SK-N-SH (cell line): ENCODE measurements at regions not wholly inside any gene's neighbourhood (a gene's known extent, or its start where the extent isn't known, plus 50 kb on each side); places are given as distances from the start of the nearest gene placed in this dataset.

Source experiments
- CTCF ChIA-PET: fragments of 300-600, 350-600 bp; formaldehyde crosslinking; extraction: SDS; loops from one replicate; lab custom pipeline; 2021; lab: Yijun Ruan, JAX
- POLR2A ChIA-PET: fragments of 350-600 bp; sonication (Branson Sonifier 250); formaldehyde crosslinking; extraction: SDS; loops from one replicate; lab custom pipeline; 2020; ENCODE audit warnings: antibody characterized with exemption, inconsistent platforms; lab: Yijun Ruan, JAX
- DNase-seq: peaks from one replicate; pipeline ENCODE4 v3.0.0; 2012
- H2AFZ ChIP-seq: fragments of 200-600 bp; sonication (generic); 2 replicates; pipeline ENCODE4 v1.8.1; 2016; ENCODE audit warnings: antibody characterized with exemption, mild to moderate bottlenecking, low read depth
- H3F3A ChIP-seq: fragments of 200-600 bp; sonication (generic); replicated peaks from 2 replicates; pipeline ENCODE3; 2016; ENCODE audit warnings: antibody characterized with exemption, mild to moderate bottlenecking; ENCODE audit not compliant: insufficient read depth
- H3K27ac ChIP-seq, 2 experiments: fragments of 200-500 bp in 1 of 2; fragments of 200-600 bp in 1 of 2; sonication (Bioruptor generic) in 1 of 2; sonication (generic), shearing (Covaris generic) in 1 of 2; 2 replicates each; pipeline versions ENCODE4 v1.5.1 to v1.6.1; 2014 to 2016; ENCODE audit warnings: low read depth in 2 of 2, inconsistent platforms in 1 of 2, low read length in 1 of 2, mild to moderate bottlenecking in 1 of 2, mixed read lengths in 1 of 2
- H3K27me3 ChIP-seq: fragments of 200-600 bp; sonication (generic), shearing (Covaris generic); 2 replicates; pipeline ENCODE4 v1.6.1; 2016; ENCODE audit warnings: mixed run types; ENCODE audit not compliant: insufficient read depth
- H3K36me3 ChIP-seq, 2 experiments: fragments of 200-500 bp in 1 of 2; fragments of 200-600 bp in 1 of 2; sonication (Bioruptor generic) in 1 of 2; sonication (generic) in 1 of 2; replicated peaks in 1 of 2; 2 replicates each; pipeline versions ENCODE3 to v1.5.1; 2014 to 2016; ENCODE audit warnings: low read length in 1 of 2, mild to moderate bottlenecking in 1 of 2; ENCODE audit not compliant: insufficient read depth in 2 of 2, control insufficient read depth in 1 of 2
- H3K4me1 ChIP-seq, 2 experiments: fragments of 200-500 bp in 1 of 2; fragments of 200-600 bp in 1 of 2; sonication (Bioruptor generic) in 1 of 2; sonication (generic), shearing (Covaris generic) in 1 of 2; 2 replicates each; pipeline versions ENCODE4 v1.5.1 to v1.6.1; 2014 to 2016; ENCODE audit warnings: low read depth in 1 of 2, low read length in 1 of 2, mixed run types in 1 of 2; ENCODE audit not compliant: insufficient read depth in 2 of 2, control insufficient read depth in 1 of 2
- H3K4me2 ChIP-seq: fragments of 200-600 bp; sonication (generic), shearing (Covaris generic); 2 replicates; pipeline ENCODE4 v1.6.1; 2017; ENCODE audit warnings: mixed run types
- H3K4me3 ChIP-seq, 2 experiments: fragments of 200-500 bp in 1 of 2; fragments of 200-600 bp in 1 of 2; sonication (Bioruptor generic) in 1 of 2; sonication (generic), shearing (Covaris generic) in 1 of 2; 2 replicates each; pipeline versions ENCODE4 v1.5.1 to v1.8.1; 2014 to 2016; ENCODE audit warnings: low read depth in 2 of 2, inconsistent platforms in 1 of 2, low read length in 1 of 2, mild to moderate bottlenecking in 1 of 2, mixed read lengths in 1 of 2, moderate library complexity in 1 of 2
- H3K79me2 ChIP-seq: fragments of 200-600 bp; sonication (generic); 2 replicates; pipeline ENCODE4 v1.8.1; 2017; ENCODE audit warnings: mild to moderate bottlenecking; ENCODE audit not compliant: insufficient read depth
- H3K9ac ChIP-seq: fragments of 200-600 bp; sonication (generic); 2 replicates; pipeline ENCODE4 v1.6.1; 2017; ENCODE audit warnings: mixed run types
- H3K9me2 ChIP-seq: fragments of 200-600 bp; sonication (generic); 2 replicates; pipeline ENCODE4 v1.6.1; 2017; ENCODE audit warnings: mixed run types
- H3K9me3 ChIP-seq: fragments of 200-600 bp; sonication (generic); 2 replicates; pipeline ENCODE4 v1.6.1; 2017; ENCODE audit warnings: mixed run types, mild to moderate bottlenecking, moderate library complexity
- H4K20me1 ChIP-seq: fragments of 200-600 bp; sonication (generic); 2 replicates; pipeline ENCODE4 v1.6.1; 2017; ENCODE audit warnings: mild to moderate bottlenecking, mixed run types; ENCODE audit not compliant: insufficient read depth
- ELF1 ChIP-seq: IDR thresholded peaks from 2 replicates; pipeline ENCODE4 v1.4.0; 2012
- EP300 ChIP-seq, 2 experiments: IDR thresholded peaks; 2 replicates each; pipeline versions ENCODE4 v1.4.0 to v1.6.1; 2012; ENCODE audit warnings: borderline replicate concordance in 1 of 2, low read depth in 1 of 2, low read length in 1 of 2
- EZH2phosphoT487 ChIP-seq: fragments of 200-600 bp; sonication (generic); IDR thresholded peaks from 2 replicates; pipeline ENCODE4 v1.6.1; 2017; ENCODE audit warnings: low read depth, mixed run types, mild to moderate bottlenecking, antibody characterized with exemption, moderate library complexity, borderline replicate concordance
- GATA2 ChIP-seq: sonication (generic); formaldehyde crosslinking; IDR thresholded peaks from 2 replicates; pipeline ENCODE4 v1.5.0; 2020; ENCODE audit warnings: mild to moderate bottlenecking, missing genetic modification reagents
- IRF3 ChIP-seq: fragments of 150-350 bp; IDR thresholded peaks from 2 replicates; pipeline ENCODE4 v1.6.1; 2016; ENCODE audit warnings: mild to moderate bottlenecking, low read depth, low read length
- JUND ChIP-seq: IDR thresholded peaks from 2 replicates; pipeline ENCODE4 v1.4.0; 2012
- MEF2A ChIP-seq: IDR thresholded peaks from 2 replicates; pipeline ENCODE4 v1.4.0; 2012; ENCODE audit warnings: low read depth, borderline replicate concordance
- MXI1 ChIP-seq: IDR thresholded peaks from 2 replicates; pipeline ENCODE4 v1.6.1; 2012; ENCODE audit warnings: mild to moderate bottlenecking, low read depth, low read length, improper control_type of control experiment
- NFIC ChIP-seq: IDR thresholded peaks from 2 replicates; pipeline ENCODE4 v1.4.0; 2012; ENCODE audit warnings: borderline replicate concordance
- NRF1 ChIP-seq: IDR thresholded peaks from 2 replicates; pipeline ENCODE4 v1.6.1; 2012; ENCODE audit warnings: low read depth, mild to moderate bottlenecking, low read length
- POLR2AphosphoS5 ChIP-seq: IDR thresholded peaks from 2 replicates; pipeline ENCODE4 v1.6.1; 2012; ENCODE audit warnings: low read depth, low read length
- RAD21 ChIP-seq: IDR thresholded peaks from 2 replicates; pipeline ENCODE4 v1.6.1; 2012; ENCODE audit warnings: mild to moderate bottlenecking, low read length
- RCOR1 ChIP-seq: fragments of 150-350 bp; IDR thresholded peaks from 2 replicates; pipeline ENCODE4 v1.6.1; 2017; ENCODE audit warnings: antibody characterized with exemption, low read length
- SIN3A ChIP-seq: IDR thresholded peaks from 2 replicates; pipeline ENCODE4 v1.6.1; 2012; ENCODE audit warnings: low read depth, mild to moderate bottlenecking, low read length, moderate library complexity, borderline replicate concordance
- SMC3 ChIP-seq: IDR thresholded peaks from 2 replicates; pipeline ENCODE4 v1.6.1; 2012; ENCODE audit warnings: low read depth, low read length, improper control_type of control experiment
- TAF1 ChIP-seq: IDR thresholded peaks from 2 replicates; pipeline ENCODE4 v1.6.1; 2012; ENCODE audit warnings: low read depth, mild to moderate bottlenecking, low read length, moderate library complexity, borderline replicate concordance
- TEAD4 ChIP-seq: IDR thresholded peaks from 2 replicates; pipeline ENCODE4 v1.4.0; 2012; ENCODE audit warnings: mild to moderate bottlenecking, borderline replicate concordance; ENCODE audit not compliant: insufficient read depth
- USF2 ChIP-seq: fragments of 150-350 bp; IDR thresholded peaks from 2 replicates; pipeline ENCODE4 v1.6.1; 2017; ENCODE audit warnings: antibody characterized with exemption, low read length, low read depth, borderline replicate concordance
- YY1 ChIP-seq: IDR thresholded peaks from 2 replicates; pipeline ENCODE4 v1.4.0; 2012; ENCODE audit warnings: low read depth, mild to moderate bottlenecking
- ZBTB33 ChIP-seq: IDR thresholded peaks from 2 replicates; pipeline ENCODE4 v1.4.0; 2012; ENCODE audit warnings: low read depth, borderline replicate concordance
- WGBS: methylation state at CpG from one replicate; pipeline ENCODE4 v1.1.6; 2017; ENCODE audit warnings: low lambda C conversion rate; 5-methylcytosine and 5-hydroxymethylcytosine counted together

DNA sequence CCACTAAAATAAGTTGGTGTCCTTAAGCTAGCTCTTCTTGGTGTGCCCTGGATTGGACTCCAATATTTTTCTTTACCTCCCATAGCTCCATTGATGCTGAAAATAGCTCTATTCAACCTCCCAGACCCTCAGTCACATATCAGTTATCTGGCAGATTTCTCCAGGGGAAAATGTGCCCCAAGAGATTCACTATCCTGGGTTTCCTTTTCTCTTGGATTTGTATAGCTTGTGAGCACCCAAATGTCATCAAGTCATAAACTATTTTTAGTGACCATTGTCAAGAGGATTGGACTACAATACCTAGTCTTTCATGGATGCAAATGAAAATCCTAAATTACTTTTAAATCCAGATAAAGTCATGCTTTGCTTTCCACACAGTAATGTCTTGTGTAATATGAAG lies 339.6 kb upstream of the FOXG1 start:
- no peaks in the 10 kb centered on the region for H3F3A ChIP-seq
- no peaks in the 10 kb centered on the region for H3K4me1 ChIP-seq
- H2AFZ ChIP-seq: no peak overlapping the region
- CTCF ChIA-PET: interaction anchor here (0.6 kb wide), 1 partner anchor 31 kb away, joined by 3 read pairs; no protein-coding TSS in a partner anchor
- no peak overlapping the region for H3K4me2 ChIP-seq
- TF ChIP-seq SIN3A (no peak), POLR2AphosphoS5 (no peak), SMC3 (no peak)
- H3K36me3 ChIP-seq: no peaks in the 10 kb centered on the region
- H3K9me3 ChIP-seq: no peaks in the 10 kb centered on the region
- no peaks in the 10 kb centered on the region for H3K9me2 ChIP-seq
- DNase-seq: no peak
- H4K20me1 ChIP-seq: no peaks in the 10 kb centered on the region
- H3K79me2 ChIP-seq: no peaks in the 10 kb centered on the region
- POLR2A ChIA-PET: no interaction called here
- no peaks in the 10 kb centered on the region for H3K27me3 ChIP-seq
- no peak overlapping the region for H3K9ac ChIP-seq
- H3K4me3 ChIP-seq: no peak overlapping the region
- no peak overlapping the region for H3K27ac ChIP-seq

DNA sequence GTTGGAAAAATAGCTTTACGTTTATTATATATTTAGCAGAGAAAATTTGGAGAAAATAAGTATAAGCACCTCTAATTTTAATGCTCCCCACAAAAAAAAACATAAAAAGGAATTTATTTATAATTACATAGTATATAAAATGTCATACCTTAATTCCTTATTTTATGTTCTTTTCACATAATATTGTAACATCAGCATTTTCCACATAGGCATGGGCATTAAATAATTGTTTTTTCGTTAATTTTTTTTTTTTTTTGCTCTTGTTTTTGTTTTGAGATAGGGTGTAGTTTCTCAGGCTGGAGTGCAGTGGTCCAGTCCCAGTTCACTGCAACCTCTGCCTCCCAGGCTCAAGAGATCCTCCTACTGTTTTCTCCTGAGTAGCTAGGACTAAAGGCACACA lies 329.8 kb upstream of the FOXG1 start:
- H3K9me2 ChIP-seq: no peaks in the 10 kb centered on the region
- no peaks in the 10 kb centered on the region for H4K20me1 ChIP-seq
- no peak for DNase-seq
- H3K4me3 ChIP-seq: no peak overlapping the region
- H3K9me3 ChIP-seq: no peaks in the 10 kb centered on the region
- CTCF ChIA-PET: no interaction called here
- WGBS: 4% methylated on average over 2 of the region's 2 CpGs
- H3K27ac ChIP-seq: no peak overlapping the region
- no peaks in the 10 kb centered on the region for H3K4me1 ChIP-seq
- H3K27me3 ChIP-seq: no peaks in the 10 kb centered on the region
- no peaks in the 10 kb centered on the region for H3F3A ChIP-seq
- TF ChIP-seq RAD21 (no peak), NFIC (no peak), TAF1 (no peak), NRF1 (no peak), YY1 (no peak), MEF2A (no peak), IRF3 (no peak), TEAD4 (no peak), JUND (no peak), RCOR1 (no peak), USF2 (no peak), EZH2phosphoT487 (no peak), POLR2AphosphoS5 (no peak), SMC3 (no peak), MXI1 (no peak), SIN3A (no peak), ZBTB33 (no peak), ELF1 (no peak), EP300 (IDR thresholded peaks at IDR 0.05; ENCODE audit: borderline replicate concordance in 1 of 2, low read depth in 1 of 2, low read length in 1 of 2) (no peak), GATA2 (no peak)
- H3K36me3 ChIP-seq: no peaks in the 10 kb centered on the region
- no peaks in the 10 kb centered on the region for H3K79me2 ChIP-seq
- H3K4me2 ChIP-seq: no peak overlapping the region
- POLR2A ChIA-PET: no interaction called here
- no peak overlapping the region for H3K9ac ChIP-seq
- no peak overlapping the region for H2AFZ ChIP-seq
